NCI-H774 (cell line): ENCODE measurements at regions not wholly inside any gene's neighbourhood (a gene's known extent, or its start where the extent isn't known, plus 50 kb on each side); places are given as distances from the start of the nearest gene placed in this dataset.
"Not testable (repeated sequence)": the region's sequence is repeated elsewhere in the genome, so short reads cannot be mapped to it uniquely, and the experiment has no call there.

Experiments
- DNase-seq: peaks from one replicate; lab custom pipeline; 2025; lab: John Stamatoyannopoulos, UW

DNA sequence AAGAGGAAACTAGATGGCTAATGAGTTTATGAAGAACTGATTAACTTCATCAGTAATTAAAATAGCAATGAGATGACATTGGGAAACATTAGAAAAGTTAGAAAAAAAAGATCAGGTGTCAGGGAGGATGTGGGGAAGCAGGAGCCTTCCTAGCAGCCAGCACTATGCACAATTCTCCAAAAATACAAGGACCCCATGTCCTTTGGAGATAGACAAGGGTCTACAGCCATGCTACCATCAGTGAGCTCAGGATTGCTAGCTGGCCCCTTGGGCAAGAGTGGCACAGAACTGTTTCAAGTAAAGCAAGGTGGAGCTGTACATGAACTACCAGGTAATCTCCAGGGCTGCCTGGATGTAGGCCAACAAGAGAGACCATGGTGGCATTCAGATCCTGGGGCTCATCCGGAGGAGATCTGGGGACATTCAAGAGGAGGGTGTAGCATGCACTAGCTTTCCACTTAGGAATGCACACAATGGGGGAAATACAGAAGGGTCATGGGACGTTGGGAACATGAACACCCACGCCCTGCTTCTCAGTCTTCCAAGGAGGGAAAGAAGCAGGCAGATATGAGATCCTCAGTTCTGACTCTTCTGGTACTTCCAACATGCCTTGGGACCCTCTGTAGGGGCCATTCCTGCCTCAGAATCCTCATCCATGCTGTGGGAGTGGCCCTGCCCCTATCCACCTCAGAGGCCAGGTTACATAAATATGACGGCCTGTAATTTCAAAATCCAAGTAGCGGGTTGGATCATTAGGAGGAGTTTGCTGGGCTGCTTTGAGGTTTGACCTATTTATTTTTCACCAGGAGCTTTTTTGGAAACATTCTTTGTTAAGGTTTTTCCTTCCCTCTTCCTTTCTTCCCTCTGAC lies 82.2 kb upstream of the HABP2 start:
- DNase-seq, result no peak

DNA sequence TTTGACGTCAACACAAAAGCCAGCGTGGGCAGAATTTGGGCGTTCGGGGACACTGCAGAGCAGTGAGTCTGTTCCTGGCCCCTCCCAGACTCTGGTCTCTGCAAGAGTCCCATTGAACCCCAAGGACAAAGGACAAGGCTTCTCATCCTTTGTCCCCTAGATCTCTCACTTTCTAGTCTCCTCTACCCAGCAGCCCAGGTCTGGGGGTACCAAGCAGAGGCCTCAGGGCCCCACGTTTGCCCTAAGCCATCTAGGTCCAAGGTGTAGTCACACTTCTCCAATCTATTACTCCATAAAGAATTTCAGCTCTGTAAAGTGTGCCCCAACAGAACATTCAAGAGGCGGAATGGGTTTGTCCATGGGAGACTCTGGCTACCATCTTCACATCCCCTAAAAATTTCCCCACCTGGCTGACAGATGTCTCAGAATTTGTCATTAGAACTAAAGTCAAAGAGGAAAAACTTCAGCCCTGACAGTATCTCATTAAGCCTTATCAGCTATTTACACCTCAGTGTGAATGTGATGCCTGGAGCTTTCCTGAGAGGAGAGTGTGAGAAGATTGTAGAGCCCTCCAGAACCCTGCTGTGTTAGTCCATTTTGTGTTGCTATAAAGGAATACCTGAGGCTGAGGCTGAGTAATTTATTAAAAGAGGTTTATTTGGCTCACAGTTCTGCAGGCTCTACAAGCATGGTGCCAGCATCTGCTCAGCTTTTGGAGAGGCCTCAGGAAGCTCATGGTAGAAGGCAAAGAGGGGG lies 81.4 kb upstream of the HABP2 start:
- no peak for DNase-seq

DNA sequence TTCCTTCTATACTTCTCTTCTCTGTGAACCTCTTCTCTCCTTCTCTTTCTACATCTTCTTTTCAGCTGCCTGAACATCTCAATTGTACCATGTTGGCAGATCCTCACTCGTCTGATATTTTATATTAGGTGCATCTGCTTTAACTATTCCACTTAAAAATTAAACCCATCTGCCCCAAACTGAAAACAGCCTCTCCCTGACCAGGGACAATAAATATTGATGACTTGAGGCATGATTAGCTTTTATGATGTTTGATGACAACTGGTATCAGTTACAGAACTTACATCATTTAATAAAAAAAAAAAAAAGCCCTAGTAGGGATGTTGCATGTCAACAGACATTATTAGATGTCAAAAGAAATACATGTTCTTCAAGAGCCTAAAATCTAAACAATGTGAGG lies 79.8 kb upstream of the HABP2 start:
- DNase-seq, result no peak

GRCh38 chr10:113473851-113474250 lies 79.0 kb upstream of the HABP2 start:
- DNase-seq, result no peak

GRCh38 chr10:113474752-113475151 lies 78.1 kb upstream of the HABP2 start:
- no peak for DNase-seq

- DNase-seq, result no peak
Observed at GRCh38 chr10:113475381-113475807, 77.5 kb upstream of the HABP2 start.

DNA sequence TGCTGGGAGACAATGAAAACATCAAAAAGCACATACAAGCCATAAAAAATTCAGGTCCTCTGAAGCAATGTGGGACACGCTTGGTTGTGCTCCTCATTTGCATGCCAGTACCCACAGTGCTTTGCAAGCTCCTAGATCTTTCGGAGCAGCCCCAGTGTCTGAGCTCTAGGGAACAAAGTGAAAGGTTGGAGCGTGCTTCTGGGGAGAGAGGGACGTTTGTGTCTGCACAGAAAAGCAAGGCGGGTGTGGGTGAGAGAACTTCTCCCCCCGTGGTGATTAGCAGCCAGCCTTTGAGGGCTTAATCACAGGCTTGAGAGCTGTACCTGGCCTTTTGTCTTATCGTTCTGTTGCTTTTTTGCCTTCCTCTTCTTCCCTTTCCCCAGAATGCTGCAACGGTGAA lies 76.7 kb upstream of the HABP2 start:
- no peak for DNase-seq

DNA sequence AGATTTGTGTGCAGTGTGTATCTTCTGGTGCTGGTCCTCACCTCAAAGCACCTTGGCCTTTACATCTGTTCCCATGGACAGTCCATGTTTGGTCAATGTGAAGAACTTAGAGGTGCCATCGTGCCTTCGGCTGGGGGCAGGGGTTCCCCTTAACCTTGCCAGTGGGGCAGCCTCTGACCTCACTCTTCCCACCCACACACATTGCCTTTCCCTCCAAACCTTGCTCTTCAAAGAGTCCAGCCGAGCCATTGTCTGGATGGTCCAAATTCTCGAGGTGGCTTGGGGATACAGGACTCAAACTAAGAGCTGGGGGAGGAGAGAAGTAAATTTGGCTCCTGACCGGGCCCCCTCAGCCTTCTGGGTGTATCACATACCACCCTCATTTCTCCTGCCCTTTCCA lies 76.2 kb upstream of the HABP2 start:
- DNase-seq, result no peak

- no peak for DNase-seq
Observed at GRCh38 chr10:113477451-113477850, 75.4 kb upstream of the HABP2 start.

DNA sequence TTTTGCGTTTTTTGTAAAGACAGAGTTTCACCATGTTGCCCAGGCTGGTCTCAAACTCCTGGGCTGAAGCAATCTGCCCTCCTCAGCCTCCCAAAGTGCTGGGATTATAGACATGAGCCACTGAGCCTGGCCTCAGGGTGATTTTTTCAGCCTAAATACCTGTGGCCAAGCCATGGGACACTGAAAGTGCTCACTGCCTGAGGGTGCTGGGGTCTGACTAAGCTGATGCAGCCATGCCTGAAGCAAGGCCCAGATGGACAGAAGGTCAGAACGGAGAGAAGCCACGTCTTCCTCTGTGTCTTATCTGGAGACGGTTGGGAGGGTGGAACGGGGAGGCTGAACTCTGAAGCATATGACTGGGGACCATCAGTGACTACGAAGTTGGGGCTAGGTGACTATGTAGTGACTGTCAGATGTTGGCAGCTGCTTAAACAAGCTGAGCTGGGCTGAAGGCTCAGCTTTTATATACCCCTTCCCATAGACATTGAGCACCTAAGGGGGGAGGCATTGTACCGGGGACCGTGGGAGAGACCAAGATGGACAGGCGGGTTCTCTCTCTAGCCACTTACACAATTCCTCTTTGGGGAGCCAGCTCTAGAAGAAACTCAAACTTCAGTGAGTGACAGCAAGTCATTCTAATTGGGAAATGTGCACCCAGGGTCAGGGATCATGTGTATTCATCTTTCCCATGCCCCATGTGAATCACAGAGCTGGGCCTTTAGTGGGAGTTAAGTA lies 73.3 kb upstream of the HABP2 start:
- DNase-seq, result no peak

- no peak for DNase-seq
Observed at GRCh38 chr10:113480081-113480360, 72.8 kb upstream of the HABP2 start.

DNA sequence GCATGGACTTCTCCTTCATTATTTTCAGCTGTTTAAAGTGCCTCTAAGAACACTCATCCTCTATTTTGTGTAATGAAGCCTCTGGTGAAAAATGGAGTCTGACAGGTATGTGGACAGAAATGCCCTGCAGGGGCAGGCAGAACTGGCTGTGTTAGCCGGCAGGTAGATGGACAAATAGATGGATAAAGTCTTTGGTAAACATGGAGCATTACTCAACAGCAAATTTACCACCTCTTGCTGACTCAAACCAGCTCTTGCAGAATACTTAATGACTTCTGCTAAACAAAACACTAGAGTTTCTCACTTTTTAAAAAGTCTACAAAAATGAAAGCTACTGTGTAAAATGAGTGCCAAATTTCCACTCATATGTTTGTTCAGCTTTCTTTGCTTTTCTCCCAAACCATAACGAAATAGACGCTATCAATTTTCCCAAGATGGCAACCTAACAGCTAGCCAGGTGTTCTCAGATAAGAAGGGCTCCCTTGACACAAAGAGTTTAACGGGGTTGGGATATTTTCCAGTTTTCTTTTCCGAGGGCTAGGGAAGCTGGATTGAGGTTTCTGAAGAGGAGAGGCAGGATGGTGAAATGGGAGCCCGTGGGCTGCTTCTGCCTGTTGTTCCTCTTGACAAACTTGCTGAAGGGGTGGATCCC lies 71.9 kb upstream of the HABP2 start:
- DNase-seq, result peak; percentile 71

- no peak for DNase-seq
Observed at GRCh38 chr10:113484487-113484886, 68.4 kb upstream of the HABP2 start.

DNA sequence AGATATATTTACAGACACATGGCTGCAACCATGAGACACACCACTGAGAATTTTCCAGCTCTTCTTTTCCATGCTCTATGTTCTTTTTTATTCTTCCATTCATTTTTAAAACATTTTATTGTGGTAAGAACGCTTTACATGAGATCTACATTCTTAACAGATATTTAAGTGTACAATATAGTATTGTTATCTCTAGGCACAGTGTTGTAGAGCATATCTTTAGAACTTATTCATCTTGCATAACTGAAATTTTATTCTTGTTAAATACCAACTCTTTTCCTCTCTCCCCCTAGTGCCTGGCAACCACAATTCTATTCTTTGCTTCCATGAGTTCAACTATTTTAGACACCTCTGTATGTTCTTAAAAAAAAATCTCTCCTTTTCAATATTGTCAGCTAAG lies 67.1 kb upstream of the HABP2 start:
- DNase-seq, result no peak

GRCh38 chr10:113486531-113486930 lies 66.3 kb upstream of the HABP2 start:
- no peak for DNase-seq

DNA sequence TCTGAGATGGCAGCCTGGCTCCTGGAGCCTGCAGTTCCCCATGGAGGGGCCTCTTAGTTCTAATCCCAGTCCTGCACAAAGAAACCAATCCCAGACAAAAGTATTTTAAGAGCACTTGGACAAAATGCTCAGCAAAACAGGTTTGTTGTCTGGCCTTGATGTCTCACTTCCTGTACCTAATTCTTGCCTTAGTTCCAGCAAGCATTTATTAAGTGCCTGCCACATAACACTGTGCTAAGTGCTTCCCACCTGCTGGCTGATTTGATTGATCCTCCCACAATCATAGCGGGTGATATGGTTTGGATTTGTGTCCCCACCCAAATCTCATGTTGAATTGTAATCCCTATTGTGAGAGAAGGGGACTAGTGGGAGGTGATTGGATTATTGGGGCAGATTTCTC lies 65.7 kb upstream of the HABP2 start:
- DNase-seq, result no peak

DNA sequence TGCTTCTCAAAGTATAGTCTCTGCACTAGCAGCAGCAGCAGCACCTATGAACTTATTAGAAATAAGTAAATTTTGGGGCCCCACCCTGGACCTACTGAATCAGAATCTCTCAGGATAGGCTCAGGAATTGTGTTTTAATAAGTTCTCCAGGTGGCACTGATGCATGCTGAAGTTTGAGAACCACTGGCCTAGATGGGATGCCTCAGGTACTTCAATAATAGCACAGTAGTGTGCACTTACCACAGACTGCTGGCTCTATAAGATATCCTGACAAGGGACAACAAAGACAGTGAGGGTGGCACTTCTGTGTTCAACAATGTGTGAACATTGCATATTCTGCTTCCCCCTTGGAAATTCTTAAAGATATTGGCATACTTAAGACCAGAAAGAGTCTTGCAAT lies 64.7 kb upstream of the HABP2 start:
- DNase-seq, result no peak

GRCh38 chr10:113489522-113489921 lies 63.3 kb upstream of the HABP2 start:
- not testable (repeated sequence) for DNase-seq

GRCh38 chr10:113491967-113492565 lies 60.8 kb upstream of the HABP2 start:
- no peak for DNase-seq

DNA sequence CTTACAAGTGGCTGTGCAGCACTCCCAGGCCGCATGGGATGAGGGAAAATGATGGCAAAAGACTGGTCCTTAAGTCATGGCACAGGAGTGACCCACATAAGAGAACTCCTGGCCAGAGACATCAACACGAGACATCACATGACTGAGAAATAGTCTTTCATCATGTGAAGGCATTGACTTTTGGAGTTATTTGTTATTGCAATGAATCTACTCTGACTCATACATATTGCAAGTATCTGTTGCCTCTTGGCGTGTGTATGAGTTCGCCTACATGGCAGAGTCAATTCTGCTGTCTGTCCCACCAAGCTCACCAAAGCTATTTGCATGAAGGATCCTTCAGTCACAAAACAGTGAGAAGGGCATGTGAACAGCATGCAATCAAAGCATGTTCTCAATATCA lies 59.7 kb upstream of the HABP2 start:
- DNase-seq, result no peak

DNA sequence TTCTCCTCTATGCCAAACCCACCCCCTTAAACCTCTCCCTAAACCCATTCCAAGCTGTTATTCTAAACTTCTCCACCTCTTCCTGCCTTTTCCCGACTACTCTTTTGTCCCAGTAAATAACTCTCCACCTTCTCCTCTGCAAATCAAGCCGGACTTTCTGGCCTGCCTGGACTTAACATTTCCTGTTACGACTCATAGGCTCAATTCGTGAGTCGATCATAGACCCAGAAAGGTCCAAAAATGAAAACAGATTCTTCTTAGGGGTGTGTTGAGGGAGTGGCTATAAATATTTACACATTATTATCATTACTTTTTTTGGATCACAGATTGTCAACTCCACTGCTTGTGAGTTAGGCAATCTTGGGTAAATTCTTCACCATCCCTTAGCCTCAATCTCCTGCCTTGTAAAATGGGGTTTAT lies 59.0 kb upstream of the HABP2 start:
- no peak for DNase-seq

DNA sequence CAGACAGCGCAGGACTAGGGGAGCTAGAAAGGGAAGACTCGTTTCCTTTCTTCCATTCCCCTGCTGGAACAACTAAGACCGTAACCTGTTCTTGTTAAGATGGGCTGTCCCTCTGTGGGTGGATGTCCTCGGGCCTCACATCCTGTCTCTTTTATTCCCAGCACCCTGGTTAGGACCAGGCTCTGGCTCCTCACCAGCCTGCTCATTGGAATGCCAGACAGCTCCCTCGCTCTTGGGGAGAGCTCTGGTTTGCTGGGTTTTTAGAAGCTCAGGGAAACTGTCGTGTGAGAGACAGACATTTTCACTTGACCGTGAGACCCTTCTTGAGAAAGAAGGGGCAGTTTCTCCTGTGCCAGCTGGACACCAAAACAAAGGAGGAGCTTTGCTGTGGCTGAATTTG lies 58.1 kb upstream of the HABP2 start:
- DNase-seq, result no peak
